Neural cell (in vitro differentiated cells): ENCODE measurements at regions not wholly inside any gene's neighbourhood (a gene's known extent, or its start where the extent isn't known, plus 50 kb on each side); places are given as distances from the start of the nearest gene placed in this dataset.

Source experiments
- H2AFZ ChIP-seq: fragments of 200-600, 300-800 bp; sonication (generic), shearing (Covaris generic); 2 replicates; pipeline ENCODE4 v1.6.0; 2014; ENCODE audit warnings: low read depth, mild to moderate bottlenecking, antibody characterized with exemption, low read length, moderate library complexity
- H3F3A ChIP-seq: fragments of 200-600 bp; shearing (Covaris generic); 2 replicates; pipeline ENCODE4 v1.6.1; 2016; ENCODE audit warnings: mild to moderate bottlenecking, moderate library complexity, mixed read lengths, antibody characterized with exemption, low read length; ENCODE audit not compliant: insufficient read depth, poor library complexity, severe bottlenecking
- H3K27ac ChIP-seq: fragments of 200-600, 300-800 bp; sonication (generic), shearing (Covaris generic); 2 replicates; pipeline ENCODE4 v1.5.1; 2014; ENCODE audit warnings: mild to moderate bottlenecking, low read length, moderate library complexity
- H3K27me3 ChIP-seq: fragments of 300-800, 200-600 bp; sonication (generic), shearing (Covaris generic); 2 replicates; pipeline ENCODE4 v1.6.0; 2014; ENCODE audit warnings: mild to moderate bottlenecking, low read depth, low read length, moderate library complexity; ENCODE audit not compliant: insufficient read depth
- H3K36me3 ChIP-seq: fragments of 300-800, 200-600 bp; sonication (generic), shearing (Covaris generic); 2 replicates; pipeline ENCODE4 v1.5.1; 2014; ENCODE audit warnings: mild to moderate bottlenecking, antibody characterized with exemption, low read length, moderate library complexity; ENCODE audit not compliant: insufficient read depth
- H3K4me2 ChIP-seq: fragments of 300-800, 200-600 bp; sonication (generic), shearing (Covaris generic); 2 replicates; pipeline ENCODE4 v1.6.0; 2014; ENCODE audit warnings: mild to moderate bottlenecking, low read length
- H3K4me3 ChIP-seq: fragments of 300-800, 200-600 bp; sonication (generic), shearing (Covaris generic); 2 replicates; pipeline ENCODE4 v1.5.1; 2014; ENCODE audit warnings: mild to moderate bottlenecking, low read length, moderate library complexity
- H3K79me2 ChIP-seq: fragments of 200-600 bp; shearing (Covaris generic); replicated peaks from 2 replicates; pipeline ENCODE4 v1.6.0; 2014; ENCODE audit warnings: mild to moderate bottlenecking, low read length, moderate library complexity; ENCODE audit not compliant: insufficient read depth
- H3K9ac ChIP-seq: fragments of 300-800, 200-600 bp; sonication (generic), shearing (Covaris generic); 2 replicates; pipeline ENCODE4 v1.6.1; 2016; ENCODE audit warnings: mild to moderate bottlenecking, low read length, mixed read lengths
- H3K9me2 ChIP-seq: fragments of 200-600 bp; shearing (Covaris generic); 2 replicates; pipeline ENCODE4 v1.6.1; 2016; ENCODE audit warnings: mild to moderate bottlenecking, low read length, mixed read lengths; ENCODE audit not compliant: insufficient read depth
- H3K9me3 ChIP-seq: fragments of 200-600, 300-800 bp; sonication (generic), shearing (Covaris generic); 2 replicates; pipeline ENCODE4 v1.6.1; 2016; ENCODE audit warnings: mild to moderate bottlenecking, mixed run types, low read length, moderate library complexity, mixed read lengths
- H4K20me1 ChIP-seq: fragments of 200-600 bp; shearing (Covaris generic); 2 replicates; pipeline ENCODE4 v1.6.1; 2016; ENCODE audit warnings: mild to moderate bottlenecking, mixed run types; ENCODE audit not compliant: insufficient read depth
- EP300 ChIP-seq: fragments of 450-650 bp; conservative IDR thresholded peaks from 2 replicates; pipeline ENCODE4 v1.6.1; 2014; ENCODE audit warnings: antibody characterized with exemption, mild to moderate bottlenecking, moderate library complexity; ENCODE audit not compliant: poor library complexity, severe bottlenecking
- EZH2 ChIP-seq: fragments of 200-600, 300-800 bp; shearing (Covaris generic), sonication (generic); IDR thresholded peaks from 2 replicates; pipeline ENCODE4 v1.6.1; 2014; ENCODE audit warnings: antibody characterized with exemption, low read length, borderline replicate concordance, mild to moderate bottlenecking; ENCODE audit not compliant: insufficient read depth, poor library complexity, severe bottlenecking
- MXI1 ChIP-seq: fragments of 450-650 bp; conservative IDR thresholded peaks from 2 replicates; pipeline ENCODE4 v1.6.1; 2014; ENCODE audit warnings: antibody characterized with exemption, mild to moderate bottlenecking; ENCODE audit not compliant: poor library complexity, severe bottlenecking
- POLR2AphosphoS5 ChIP-seq: IDR thresholded peaks from 2 replicates; pipeline ENCODE4 v1.6.1; 2012
- RAD21 ChIP-seq: fragments of 450-650 bp; conservative IDR thresholded peaks from 2 replicates; pipeline ENCODE4 v1.6.1; 2014; ENCODE audit warnings: antibody characterized with exemption, mild to moderate bottlenecking, moderate library complexity
- REST ChIP-seq: IDR thresholded peaks from 2 replicates; pipeline ENCODE4 v1.6.1; 2012; ENCODE audit warnings: borderline replicate concordance
- SMC3 ChIP-seq: fragments of 450-650 bp; conservative IDR thresholded peaks from 2 replicates; pipeline ENCODE4 v1.6.1; 2014; ENCODE audit warnings: antibody characterized with exemption, mild to moderate bottlenecking, moderate library complexity; ENCODE audit not compliant: poor library complexity
- TAF1 ChIP-seq: IDR thresholded peaks from 2 replicates; pipeline ENCODE4 v1.6.1; 2012; ENCODE audit warnings: low read depth
- TF ChIP-seq, protein P1 (sequence below): fragments of 450-650 bp; IDR thresholded peaks from 2 replicates; pipeline ENCODE4 v1.5.1; 2014; ENCODE audit warnings: antibody characterized with exemption, mild to moderate bottlenecking, moderate library complexity; ENCODE audit not compliant: poor library complexity, severe bottlenecking

DNA sequence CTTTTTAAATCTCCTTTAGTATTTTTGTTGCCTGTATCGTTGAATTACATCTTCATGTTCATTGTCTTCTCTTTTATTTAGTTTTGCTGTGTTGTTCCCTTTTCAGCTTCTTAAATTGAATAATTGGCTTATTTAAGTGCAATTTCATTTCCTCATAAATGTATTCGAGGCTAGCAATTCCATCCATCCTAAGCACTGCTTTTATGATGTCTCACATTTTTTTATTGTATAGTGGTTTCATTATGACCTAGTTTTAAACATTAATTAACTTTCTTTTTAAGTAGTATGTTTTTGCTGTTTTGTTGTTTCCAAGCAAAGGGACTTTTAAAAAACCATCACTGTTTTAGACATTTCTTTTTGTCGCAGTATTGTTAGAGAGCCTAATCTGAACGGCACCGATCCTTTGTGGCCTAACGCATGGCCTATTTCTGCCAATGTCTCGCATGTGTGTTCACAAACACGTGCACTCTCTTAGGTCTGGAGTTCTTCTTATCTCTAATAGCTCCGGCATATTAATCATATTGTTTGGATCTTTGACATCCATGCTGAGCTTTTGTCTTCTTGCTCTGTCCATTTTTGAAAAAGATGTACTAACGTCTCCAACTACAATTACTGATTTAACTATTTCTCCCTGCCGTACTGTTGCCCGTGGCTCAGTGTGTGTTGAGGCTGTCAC lies 59.6 kb upstream of the ZNF516 start:
- H3K4me3 ChIP-seq = no peak overlapping the region
- no peak overlapping the region for H3K4me2 ChIP-seq
- no peaks in the 10 kb centered on the region for H3F3A ChIP-seq
- H3K27ac ChIP-seq = no peak overlapping the region
- TF ChIP-seq SMC3 = no peak
- TF ChIP-seq EP300 = no peak
- TF ChIP-seq REST = no peak
- TF ChIP-seq, protein P1, sequence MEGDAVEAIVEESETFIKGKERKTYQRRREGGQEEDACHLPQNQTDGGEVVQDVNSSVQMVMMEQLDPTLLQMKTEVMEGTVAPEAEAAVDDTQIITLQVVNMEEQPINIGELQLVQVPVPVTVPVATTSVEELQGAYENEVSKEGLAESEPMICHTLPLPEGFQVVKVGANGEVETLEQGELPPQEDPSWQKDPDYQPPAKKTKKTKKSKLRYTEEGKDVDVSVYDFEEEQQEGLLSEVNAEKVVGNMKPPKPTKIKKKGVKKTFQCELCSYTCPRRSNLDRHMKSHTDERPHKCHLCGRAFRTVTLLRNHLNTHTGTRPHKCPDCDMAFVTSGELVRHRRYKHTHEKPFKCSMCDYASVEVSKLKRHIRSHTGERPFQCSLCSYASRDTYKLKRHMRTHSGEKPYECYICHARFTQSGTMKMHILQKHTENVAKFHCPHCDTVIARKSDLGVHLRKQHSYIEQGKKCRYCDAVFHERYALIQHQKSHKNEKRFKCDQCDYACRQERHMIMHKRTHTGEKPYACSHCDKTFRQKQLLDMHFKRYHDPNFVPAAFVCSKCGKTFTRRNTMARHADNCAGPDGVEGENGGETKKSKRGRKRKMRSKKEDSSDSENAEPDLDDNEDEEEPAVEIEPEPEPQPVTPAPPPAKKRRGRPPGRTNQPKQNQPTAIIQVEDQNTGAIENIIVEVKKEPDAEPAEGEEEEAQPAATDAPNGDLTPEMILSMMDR = no peak
- no peak for TF ChIP-seq RAD21
- no peak for TF ChIP-seq TAF1
- no peak for TF ChIP-seq MXI1
- no peak for TF ChIP-seq POLR2AphosphoS5
- no peak for TF ChIP-seq EZH2
- no peaks in the 10 kb centered on the region for H3K27me3 ChIP-seq
- no peak overlapping the region for H2AFZ ChIP-seq
- H3K9me2 ChIP-seq = no peaks in the 10 kb centered on the region
- H3K79me2 ChIP-seq = no peaks in the 10 kb centered on the region
- H3K9me3 ChIP-seq = no peaks in the 10 kb centered on the region
- H3K9ac ChIP-seq = no peak overlapping the region
- H3K36me3 ChIP-seq = no peaks in the 10 kb centered on the region
- H4K20me1 ChIP-seq = no peaks in the 10 kb centered on the region

GRCh38 chr18:76553715-76554546 lies 58.9 kb upstream of the ZNF516 start:
- H3K79me2 ChIP-seq = no peaks in the 10 kb centered on the region
- no peak overlapping the region for H3K4me3 ChIP-seq
- no peak overlapping the region for H3K4me2 ChIP-seq
- H3F3A ChIP-seq = no peaks in the 10 kb centered on the region
- no peak for TF ChIP-seq RAD21
- no peak for TF ChIP-seq POLR2AphosphoS5
- TF ChIP-seq SMC3 = no peak
- no peak for TF ChIP-seq EP300
- TF ChIP-seq TAF1 = no peak
- H3K36me3 ChIP-seq = no peaks in the 10 kb centered on the region
- no peaks in the 10 kb centered on the region for H3K9me2 ChIP-seq
- no peaks in the 10 kb centered on the region for H3K9me3 ChIP-seq
- H4K20me1 ChIP-seq = no peaks in the 10 kb centered on the region
- no peak overlapping the region for H3K27ac ChIP-seq
- H3K9ac ChIP-seq = no peak overlapping the region
- no peaks in the 10 kb centered on the region for H3K27me3 ChIP-seq
- H2AFZ ChIP-seq = no peak overlapping the region
